ENCODE measurements at regions not wholly inside any gene's neighbourhood (a gene's known extent, or its start where the extent isn't known, plus 50 kb on each side); places are given as distances from the start of the nearest gene placed in this dataset.

DNA sequence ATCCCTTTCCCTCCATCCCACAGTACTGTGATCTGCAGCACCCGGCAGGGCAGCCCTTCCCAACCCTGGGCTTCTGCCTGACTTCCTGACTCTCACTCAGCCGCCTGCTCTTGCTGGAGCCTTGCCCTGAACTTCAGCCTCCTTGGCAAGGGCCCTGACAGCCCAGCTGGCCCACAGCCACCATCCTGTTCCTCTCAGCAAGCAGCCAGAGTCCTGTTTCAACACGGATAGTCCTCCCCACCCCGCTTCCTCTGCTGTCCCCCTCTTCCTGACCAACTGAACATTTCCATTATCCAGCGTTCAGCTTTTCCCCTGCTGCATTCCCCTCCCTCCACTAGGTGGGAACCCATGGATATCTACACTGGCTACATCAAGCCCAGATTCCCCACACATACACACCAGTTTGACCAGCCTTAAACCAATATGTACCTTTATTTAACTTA is 74.0 kb upstream of the MDM1 start (continued):
- TF ChIP-seq CREB5 (CRISPR knock-in tag; IDR thresholded peaks at IDR 0.05; ENCODE audit: low read depth) = no peak
- TF ChIP-seq, protein P1, sequence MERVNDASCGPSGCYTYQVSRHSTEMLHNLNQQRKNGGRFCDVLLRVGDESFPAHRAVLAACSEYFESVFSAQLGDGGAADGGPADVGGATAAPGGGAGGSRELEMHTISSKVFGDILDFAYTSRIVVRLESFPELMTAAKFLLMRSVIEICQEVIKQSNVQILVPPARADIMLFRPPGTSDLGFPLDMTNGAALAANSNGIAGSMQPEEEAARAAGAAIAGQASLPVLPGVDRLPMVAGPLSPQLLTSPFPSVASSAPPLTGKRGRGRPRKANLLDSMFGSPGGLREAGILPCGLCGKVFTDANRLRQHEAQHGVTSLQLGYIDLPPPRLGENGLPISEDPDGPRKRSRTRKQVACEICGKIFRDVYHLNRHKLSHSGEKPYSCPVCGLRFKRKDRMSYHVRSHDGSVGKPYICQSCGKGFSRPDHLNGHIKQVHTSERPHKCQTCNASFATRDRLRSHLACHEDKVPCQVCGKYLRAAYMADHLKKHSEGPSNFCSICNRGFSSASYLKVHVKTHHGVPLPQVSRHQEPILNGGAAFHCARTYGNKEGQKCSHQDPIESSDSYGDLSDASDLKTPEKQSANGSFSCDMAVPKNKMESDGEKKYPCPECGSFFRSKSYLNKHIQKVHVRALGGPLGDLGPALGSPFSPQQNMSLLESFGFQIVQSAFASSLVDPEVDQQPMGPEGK (CRISPR knock-in tag; IDR thresholded peaks at IDR 0.05; ENCODE audit: borderline replicate concordance) = no peak

GRCh38 chr12:68406911-68407310 is 74.7 kb upstream of the MDM1 start:
- no peak for ATAC-seq
- no peak for TF ChIP-seq ISL1 (CRISPR knock-in tag; IDR thresholded peaks at IDR 0.05)
- no peak for TF ChIP-seq ARNTL (CRISPR knock-in tag; IDR thresholded peaks at IDR 0.05; ENCODE audit: borderline replicate concordance, low read depth)
- no peak for TF ChIP-seq ZNF565 (CRISPR knock-in tag; conservative IDR thresholded peaks at IDR 0.05; ENCODE audit: low read depth)
- no peak for TF ChIP-seq ZNF70 (CRISPR knock-in tag; IDR thresholded peaks at IDR 0.05)
- TF ChIP-seq PPARA (CRISPR knock-in tag; IDR thresholded peaks at IDR 0.05; ENCODE audit: borderline replicate concordance) = no peak

DNA sequence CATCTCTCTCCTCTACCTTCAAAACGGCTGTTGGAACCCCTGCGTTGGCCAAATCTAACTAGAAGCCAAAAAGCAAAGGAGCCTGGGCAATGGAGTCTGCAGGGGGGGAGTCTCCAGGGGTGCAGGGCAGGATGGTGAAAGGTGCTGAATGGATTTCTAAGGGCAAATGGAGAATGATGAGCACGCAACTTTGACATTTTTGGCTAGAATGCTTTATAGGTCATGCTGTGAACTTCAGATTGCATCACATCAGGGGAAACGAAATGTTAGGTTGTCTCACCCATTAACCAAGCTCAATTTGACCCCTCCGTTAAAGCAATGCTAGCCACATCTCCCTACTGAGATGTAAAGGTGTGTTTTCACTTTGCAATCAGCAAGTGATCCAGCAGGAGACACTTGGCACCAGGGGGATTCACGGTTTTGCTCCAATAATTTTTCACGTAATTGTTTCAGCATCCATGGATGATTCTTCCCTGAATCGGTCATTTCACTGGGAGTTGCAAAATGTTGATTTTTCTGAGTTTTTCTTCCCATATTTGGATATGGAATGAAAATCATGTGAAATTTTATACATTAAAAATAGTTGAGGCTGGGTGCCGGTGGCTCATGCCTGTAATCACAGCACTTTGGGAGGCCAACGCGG is 78.0 kb upstream of the MDM1 start:
- no peak for ATAC-seq
- TF ChIP-seq TCF4 (CRISPR knock-in tag; IDR thresholded peaks at IDR 0.05; ENCODE audit: borderline replicate concordance) = no peak
- no peak for TF ChIP-seq PPARA (CRISPR knock-in tag; IDR thresholded peaks at IDR 0.05; ENCODE audit: borderline replicate concordance)
- TF ChIP-seq ZNF70 (CRISPR knock-in tag; IDR thresholded peaks at IDR 0.05) = no peak

GRCh38 chr12:68411371-68411770 is 79.2 kb upstream of the MDM1 start:
- no peak for ATAC-seq
- no peak for TF ChIP-seq ZNF8 (CRISPR knock-in tag; IDR thresholded peaks at IDR 0.05)

- ATAC-seq = no peak
These were observed 82.8 kb upstream of the MDM1 start for GRCh38 chr12:68414988-68415387.

More at GRCh38 chr12:68414988-68415387, 82.8 kb upstream of the MDM1 start:
- TF ChIP-seq ZNF8 (CRISPR knock-in tag; IDR thresholded peaks at IDR 0.05) (no peak), ZNF565 (CRISPR knock-in tag; conservative IDR thresholded peaks at IDR 0.05; ENCODE audit: low read depth) (no peak), CREB5 (CRISPR knock-in tag; IDR thresholded peaks at IDR 0.05; ENCODE audit: low read depth) (no peak), TCF4 (CRISPR knock-in tag; IDR thresholded peaks at IDR 0.05; ENCODE audit: borderline replicate concordance) (no peak), ESRRG (CRISPR knock-in tag; IDR thresholded peaks at IDR 0.05) (no peak), CSDC2 (CRISPR knock-in tag; IDR thresholded peaks at IDR 0.05) (no peak), PPARA (CRISPR knock-in tag; IDR thresholded peaks at IDR 0.05; ENCODE audit: borderline replicate concordance) (no peak), ISL1 (CRISPR knock-in tag; IDR thresholded peaks at IDR 0.05) (no peak), ZNF70 (CRISPR knock-in tag; IDR thresholded peaks at IDR 0.05) (no peak), ZFP3 (CRISPR knock-in tag; IDR thresholded peaks at IDR 0.05) (no peak), BACH2 (CRISPR knock-in tag; IDR thresholded peaks at IDR 0.05; ENCODE audit: borderline replicate concordance) (no peak), ZFP30 (CRISPR knock-in tag; IDR thresholded peaks at IDR 0.05) (no peak), GLIS3 (CRISPR knock-in tag; IDR thresholded peaks at IDR 0.05) (no peak)
- TF ChIP-seq, protein P2, sequence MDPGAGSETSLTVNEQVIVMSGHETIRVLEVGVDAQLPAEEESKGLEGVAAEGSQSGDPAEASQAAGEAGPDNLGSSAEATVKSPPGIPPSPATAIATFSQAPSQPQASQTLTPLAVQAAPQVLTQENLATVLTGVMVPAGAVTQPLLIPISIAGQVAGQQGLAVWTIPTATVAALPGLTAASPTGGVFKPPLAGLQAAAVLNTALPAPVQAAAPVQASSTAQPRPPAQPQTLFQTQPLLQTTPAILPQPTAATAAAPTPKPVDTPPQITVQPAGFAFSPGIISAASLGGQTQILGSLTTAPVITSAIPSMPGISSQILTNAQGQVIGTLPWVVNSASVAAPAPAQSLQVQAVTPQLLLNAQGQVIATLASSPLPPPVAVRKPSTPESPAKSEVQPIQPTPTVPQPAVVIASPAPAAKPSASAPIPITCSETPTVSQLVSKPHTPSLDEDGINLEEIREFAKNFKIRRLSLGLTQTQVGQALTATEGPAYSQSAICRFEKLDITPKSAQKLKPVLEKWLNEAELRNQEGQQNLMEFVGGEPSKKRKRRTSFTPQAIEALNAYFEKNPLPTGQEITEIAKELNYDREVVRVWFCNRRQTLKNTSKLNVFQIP (CRISPR knock-in tag; IDR thresholded peaks at IDR 0.05; ENCODE audit: borderline replicate concordance, low read depth) = no peak
- TF ChIP-seq, protein P3, sequence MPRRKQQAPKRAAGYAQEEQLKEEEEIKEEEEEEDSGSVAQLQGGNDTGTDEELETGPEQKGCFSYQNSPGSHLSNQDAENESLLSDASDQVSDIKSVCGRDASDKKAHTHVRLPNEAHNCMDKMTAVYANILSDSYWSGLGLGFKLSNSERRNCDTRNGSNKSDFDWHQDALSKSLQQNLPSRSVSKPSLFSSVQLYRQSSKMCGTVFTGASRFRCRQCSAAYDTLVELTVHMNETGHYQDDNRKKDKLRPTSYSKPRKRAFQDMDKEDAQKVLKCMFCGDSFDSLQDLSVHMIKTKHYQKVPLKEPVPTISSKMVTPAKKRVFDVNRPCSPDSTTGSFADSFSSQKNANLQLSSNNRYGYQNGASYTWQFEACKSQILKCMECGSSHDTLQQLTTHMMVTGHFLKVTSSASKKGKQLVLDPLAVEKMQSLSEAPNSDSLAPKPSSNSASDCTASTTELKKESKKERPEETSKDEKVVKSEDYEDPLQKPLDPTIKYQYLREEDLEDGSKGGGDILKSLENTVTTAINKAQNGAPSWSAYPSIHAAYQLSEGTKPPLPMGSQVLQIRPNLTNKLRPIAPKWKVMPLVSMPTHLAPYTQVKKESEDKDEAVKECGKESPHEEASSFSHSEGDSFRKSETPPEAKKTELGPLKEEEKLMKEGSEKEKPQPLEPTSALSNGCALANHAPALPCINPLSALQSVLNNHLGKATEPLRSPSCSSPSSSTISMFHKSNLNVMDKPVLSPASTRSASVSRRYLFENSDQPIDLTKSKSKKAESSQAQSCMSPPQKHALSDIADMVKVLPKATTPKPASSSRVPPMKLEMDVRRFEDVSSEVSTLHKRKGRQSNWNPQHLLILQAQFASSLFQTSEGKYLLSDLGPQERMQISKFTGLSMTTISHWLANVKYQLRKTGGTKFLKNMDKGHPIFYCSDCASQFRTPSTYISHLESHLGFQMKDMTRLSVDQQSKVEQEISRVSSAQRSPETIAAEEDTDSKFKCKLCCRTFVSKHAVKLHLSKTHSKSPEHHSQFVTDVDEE (CRISPR knock-in tag; IDR thresholded peaks at IDR 0.05) = no peak
- TF ChIP-seq, protein P1 (CRISPR knock-in tag; IDR thresholded peaks at IDR 0.05; ENCODE audit: borderline replicate concordance) = no peak
- TF ChIP-seq, protein P4, sequence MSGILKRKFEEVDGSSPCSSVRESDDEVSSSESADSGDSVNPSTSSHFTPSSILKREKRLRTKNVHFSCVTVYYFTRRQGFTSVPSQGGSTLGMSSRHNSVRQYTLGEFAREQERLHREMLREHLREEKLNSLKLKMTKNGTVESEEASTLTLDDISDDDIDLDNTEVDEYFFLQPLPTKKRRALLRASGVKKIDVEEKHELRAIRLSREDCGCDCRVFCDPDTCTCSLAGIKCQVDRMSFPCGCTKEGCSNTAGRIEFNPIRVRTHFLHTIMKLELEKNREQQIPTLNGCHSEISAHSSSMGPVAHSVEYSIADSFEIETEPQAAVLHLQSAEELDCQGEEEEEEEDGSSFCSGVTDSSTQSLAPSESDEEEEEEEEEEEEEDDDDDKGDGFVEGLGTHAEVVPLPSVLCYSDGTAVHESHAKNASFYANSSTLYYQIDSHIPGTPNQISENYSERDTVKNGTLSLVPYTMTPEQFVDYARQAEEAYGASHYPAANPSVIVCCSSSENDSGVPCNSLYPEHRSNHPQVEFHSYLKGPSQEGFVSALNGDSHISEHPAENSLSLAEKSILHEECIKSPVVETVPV (CRISPR knock-in tag; IDR thresholded peaks at IDR 0.05) = no peak
